ENCODE measurements at regions not wholly inside any gene's neighbourhood (a gene's known extent, or its start where the extent isn't known, plus 50 kb on each side); places are given as distances from the start of the nearest gene placed in this dataset.

GRCh38 chr12:124623344-124624035 lies 56.1 kb upstream of the NCOR2 start:
- DNase-seq (ENCODE audit: low read depth): no peak
- TF ChIP-seq CTCF (conservative IDR thresholded peaks at IDR 0.05; ENCODE audit: low read depth, low read length): no peak

GRCh38 chr12:124622764-124623163 lies 55.4 kb upstream of the NCOR2 start:
- DNase-seq (ENCODE audit: low read depth): no peak
- H3K4me3 ChIP-seq (ENCODE audit: low read depth, low read length): no peak overlapping the region
- no peak for TF ChIP-seq CTCF (conservative IDR thresholded peaks at IDR 0.05; ENCODE audit: low read depth, low read length)

More at GRCh38 chr12:124623344-124624035, 56.1 kb upstream of the NCOR2 start:
- no peak overlapping the region for H3K4me3 ChIP-seq (ENCODE audit: low read depth, low read length)

DNA sequence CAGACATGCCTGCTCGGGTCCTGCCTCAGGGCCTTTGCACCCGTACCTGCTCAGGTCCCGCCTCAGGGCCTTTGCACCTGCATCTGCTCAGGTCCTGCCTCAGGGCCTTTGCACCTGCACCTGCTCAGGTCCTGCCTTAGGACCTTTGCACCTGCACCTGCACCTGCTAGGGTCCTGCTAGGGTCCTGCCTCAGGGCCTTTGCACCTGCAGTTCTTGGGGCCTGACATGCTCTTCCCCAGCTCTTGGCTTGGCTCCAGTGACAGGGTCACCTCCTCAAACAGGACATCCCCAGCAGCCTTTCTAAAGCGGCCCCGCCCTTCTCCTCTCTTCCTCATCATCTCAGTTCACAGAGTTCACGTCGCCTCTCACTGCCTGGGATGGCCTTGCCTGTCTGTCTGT lies 54.9 kb upstream of the NCOR2 start:
- no peak for DNase-seq (ENCODE audit: low read depth)
- TF ChIP-seq CTCF (conservative IDR thresholded peaks at IDR 0.05; ENCODE audit: low read depth, low read length): no peak
- no peak overlapping the region for H3K4me3 ChIP-seq (ENCODE audit: low read depth, low read length)

DNA sequence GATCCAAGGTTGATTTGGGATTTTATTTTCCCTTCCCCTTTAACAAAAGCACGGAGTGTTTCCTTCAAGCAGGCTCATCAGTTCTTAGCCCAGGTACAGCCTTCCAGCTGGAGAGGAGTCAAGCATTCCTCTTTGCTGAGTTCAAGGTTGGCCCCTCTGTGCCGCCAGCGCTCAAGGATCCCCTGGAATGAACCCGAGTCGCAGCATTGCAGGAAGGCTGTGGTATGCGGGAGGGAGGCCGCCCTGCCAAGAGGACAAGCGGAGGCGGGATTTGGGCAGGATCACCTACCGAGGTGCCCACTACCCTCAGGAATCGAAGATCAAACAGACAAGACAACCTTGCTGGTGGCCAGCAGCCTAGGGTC lies 53.9 kb upstream of the NCOR2 start:
- DNase-seq (ENCODE audit: low read depth): no peak
- TF ChIP-seq CTCF (conservative IDR thresholded peaks at IDR 0.05; ENCODE audit: low read depth, low read length): no peak
- no peak overlapping the region for H3K4me3 ChIP-seq (ENCODE audit: low read depth, low read length)

DNA sequence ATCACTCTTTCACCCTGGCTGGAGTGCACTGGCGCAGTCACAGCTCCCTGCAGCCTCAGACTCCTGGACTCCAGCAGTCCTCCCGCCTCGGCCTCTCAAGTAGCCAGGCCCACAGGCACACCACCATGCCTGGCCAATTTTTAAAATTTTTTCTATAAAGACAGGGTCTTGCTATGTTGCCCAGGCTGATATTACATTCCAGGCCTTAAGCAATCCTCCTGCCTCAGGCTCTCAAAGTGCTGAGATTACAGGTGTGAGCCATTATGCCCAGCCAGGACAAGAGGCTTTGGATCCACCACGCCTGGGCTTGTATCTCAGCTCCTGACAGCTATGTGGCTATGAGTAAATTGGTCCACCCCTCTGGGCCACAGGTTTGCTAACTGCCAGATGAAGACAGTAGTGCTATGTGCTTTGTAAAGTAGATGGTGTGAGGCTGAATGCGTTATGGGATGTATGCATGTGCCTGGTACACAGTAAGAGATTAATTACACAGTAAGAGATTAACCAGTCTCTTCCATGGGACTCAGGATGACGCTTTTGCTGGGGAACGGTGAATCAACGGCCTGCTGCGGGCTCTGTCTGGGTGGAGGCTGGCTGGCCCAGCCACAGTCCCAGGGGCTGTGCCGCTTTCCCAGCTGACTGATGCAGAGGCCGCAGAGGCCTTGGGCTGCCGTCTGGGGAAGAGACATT lies 53.3 kb upstream of the NCOR2 start:
- no peak for TF ChIP-seq CTCF (conservative IDR thresholded peaks at IDR 0.05; ENCODE audit: low read depth, low read length)
- H3K4me3 ChIP-seq (ENCODE audit: low read depth, low read length): no peak overlapping the region
- DNase-seq (ENCODE audit: low read depth): peak; percentile 39

- TF ChIP-seq CTCF (conservative IDR thresholded peaks at IDR 0.05; ENCODE audit: low read depth, low read length): no peak
- no peak for DNase-seq (ENCODE audit: low read depth)
Observed at GRCh38 chr12:124618291-124618902, 51.0 kb upstream of the NCOR2 start.

More at GRCh38 chr12:124618291-124618902, 51.0 kb upstream of the NCOR2 start:
- no peak overlapping the region for H3K4me3 ChIP-seq (ENCODE audit: low read depth, low read length)
